ENCODE measurements at regions not wholly inside any gene's neighbourhood (a gene's known extent, or its start where the extent isn't known, plus 50 kb on each side); places are given as distances from the start of the nearest gene placed in this dataset.

DNA sequence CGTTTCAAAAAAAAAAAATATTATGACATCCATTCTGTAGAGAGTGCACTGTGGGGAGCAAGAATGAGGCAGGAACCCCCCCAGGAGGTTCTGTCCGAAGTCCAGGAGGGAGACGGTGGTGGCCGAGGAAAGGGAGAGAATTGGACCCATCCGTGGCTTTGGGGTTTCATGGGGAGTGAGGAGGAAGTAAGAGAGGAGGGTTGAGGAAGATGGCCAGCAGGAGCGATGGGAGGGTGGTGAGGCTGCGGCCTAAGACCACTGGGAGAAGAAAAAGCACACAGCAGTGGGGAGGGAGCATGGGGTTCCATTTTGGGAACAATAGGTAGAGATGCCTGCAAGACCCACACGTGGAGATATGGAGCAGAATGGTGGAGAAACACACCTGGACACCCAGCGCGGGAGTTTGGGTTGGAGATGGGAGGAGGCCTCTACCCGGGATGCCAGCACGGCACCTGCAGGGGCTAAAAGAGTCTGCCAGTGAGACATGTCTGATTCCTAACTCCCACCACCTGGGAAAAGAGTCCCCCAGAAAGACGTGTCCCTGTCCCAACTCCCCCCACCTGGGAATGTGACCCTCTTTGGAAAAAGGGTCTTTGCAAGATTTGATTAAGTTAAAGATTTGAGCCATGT lies 72.5 kb upstream of the SHANK2 start:
- BruUV-seq (replicated peaks), result no TSS peak
- intact Hi-C loops (cut with micrococcal nuclease; ENCODE audit: unreplicated experiment), result no loop called here
- no peak for TF ChIP-seq EZH2phosphoT487 (IDR thresholded peaks at IDR 0.05; ENCODE audit: borderline replicate concordance, low read depth, low read length)
- no peaks in the 10 kb centered on the region for H3K4me1 ChIP-seq (ENCODE audit: insufficient read depth, low read length, poor library complexity, severe bottlenecking)
- no peak overlapping the region for H3K4me3 ChIP-seq (ENCODE audit: low read depth, low read length, poor library complexity, severe bottlenecking)
- H3K36me3 ChIP-seq (ENCODE audit: insufficient read depth, low read length), result no peaks in the 10 kb centered on the region
- ChIA-PET POLR2A (no interaction called here), CTCF (ENCODE audit: unreplicated experiment) (no interaction called here)
- H2AFZ ChIP-seq (ENCODE audit: low read length), result no peak overlapping the region
- H4K20me1 ChIP-seq (ENCODE audit: insufficient read depth, low read length), result no peaks in the 10 kb centered on the region
- no peak overlapping the region for H3K4me2 ChIP-seq (ENCODE audit: low read length)
- no peaks in the 10 kb centered on the region for H3K79me2 ChIP-seq (ENCODE audit: insufficient read depth, low read depth, low read length)
- no peak overlapping the region for H3K27ac ChIP-seq (ENCODE audit: low read depth, low read length, poor library complexity, severe bottlenecking)
- H3K9me2 ChIP-seq (ENCODE audit: insufficient read depth, low read length), result no peaks in the 10 kb centered on the region
- DNase-seq (ENCODE audit: low spot score), result no peak
- no peaks in the 10 kb centered on the region for H3K9me3 ChIP-seq (ENCODE audit: low read length)

DNA sequence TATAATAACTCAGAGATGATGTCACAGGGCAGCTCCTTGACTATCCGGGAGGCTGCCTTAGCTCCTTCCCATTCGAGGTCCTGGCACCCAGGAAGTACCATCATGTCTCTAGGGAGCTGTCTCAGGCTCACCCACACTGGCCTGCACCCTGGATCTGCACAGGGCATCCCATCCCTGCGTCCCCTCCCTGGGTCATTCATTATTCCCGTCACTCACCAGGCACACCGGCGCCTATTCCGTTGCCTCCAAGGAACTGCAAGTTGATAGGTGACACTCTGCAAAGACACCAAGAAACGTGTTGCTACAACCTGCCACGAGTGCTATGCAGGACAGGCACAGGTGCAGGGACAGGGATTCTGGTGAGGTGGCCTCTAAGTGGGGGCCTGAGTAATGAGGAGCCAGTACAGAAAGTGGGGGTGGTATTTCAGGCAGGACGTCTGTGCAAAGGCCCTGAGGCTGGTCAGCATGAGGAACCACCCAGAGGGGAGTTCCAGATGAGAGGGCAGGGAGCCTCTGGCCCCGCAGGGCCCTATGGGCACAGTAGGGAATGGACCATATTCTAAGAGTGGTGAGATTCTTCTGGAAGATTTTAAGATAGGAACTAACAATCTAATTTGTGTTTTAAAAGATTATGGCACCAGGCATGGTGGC lies 71.6 kb upstream of the SHANK2 start:
- H3K4me2 ChIP-seq (ENCODE audit: low read length), result no peak overlapping the region
- intact Hi-C loops (cut with micrococcal nuclease; ENCODE audit: unreplicated experiment), result no loop called here
- no peak overlapping the region for H3K4me3 ChIP-seq (ENCODE audit: low read depth, low read length, poor library complexity, severe bottlenecking)
- POLR2A ChIA-PET, result no interaction called here
- H3K4me1 ChIP-seq (ENCODE audit: insufficient read depth, low read length, poor library complexity, severe bottlenecking), result no peaks in the 10 kb centered on the region
- H3K36me3 ChIP-seq (ENCODE audit: insufficient read depth, low read length), result no peaks in the 10 kb centered on the region
- no peaks in the 10 kb centered on the region for H3K9me3 ChIP-seq (ENCODE audit: low read length)
- DNase-seq (ENCODE audit: low spot score), result no peak
- H4K20me1 ChIP-seq (ENCODE audit: insufficient read depth, low read length), result no peaks in the 10 kb centered on the region
- H3K27ac ChIP-seq (ENCODE audit: low read depth, low read length, poor library complexity, severe bottlenecking), result no peak overlapping the region
- CTCF ChIA-PET (ENCODE audit: unreplicated experiment), result no interaction called here
- TF ChIP-seq, protein P1, sequence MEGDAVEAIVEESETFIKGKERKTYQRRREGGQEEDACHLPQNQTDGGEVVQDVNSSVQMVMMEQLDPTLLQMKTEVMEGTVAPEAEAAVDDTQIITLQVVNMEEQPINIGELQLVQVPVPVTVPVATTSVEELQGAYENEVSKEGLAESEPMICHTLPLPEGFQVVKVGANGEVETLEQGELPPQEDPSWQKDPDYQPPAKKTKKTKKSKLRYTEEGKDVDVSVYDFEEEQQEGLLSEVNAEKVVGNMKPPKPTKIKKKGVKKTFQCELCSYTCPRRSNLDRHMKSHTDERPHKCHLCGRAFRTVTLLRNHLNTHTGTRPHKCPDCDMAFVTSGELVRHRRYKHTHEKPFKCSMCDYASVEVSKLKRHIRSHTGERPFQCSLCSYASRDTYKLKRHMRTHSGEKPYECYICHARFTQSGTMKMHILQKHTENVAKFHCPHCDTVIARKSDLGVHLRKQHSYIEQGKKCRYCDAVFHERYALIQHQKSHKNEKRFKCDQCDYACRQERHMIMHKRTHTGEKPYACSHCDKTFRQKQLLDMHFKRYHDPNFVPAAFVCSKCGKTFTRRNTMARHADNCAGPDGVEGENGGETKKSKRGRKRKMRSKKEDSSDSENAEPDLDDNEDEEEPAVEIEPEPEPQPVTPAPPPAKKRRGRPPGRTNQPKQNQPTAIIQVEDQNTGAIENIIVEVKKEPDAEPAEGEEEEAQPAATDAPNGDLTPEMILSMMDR (conservative IDR thresholded peaks at IDR 0.05; ENCODE audit: low read length), result no peak
- TF ChIP-seq EZH2phosphoT487 (IDR thresholded peaks at IDR 0.05; ENCODE audit: borderline replicate concordance, low read depth, low read length), result no peak
- BruUV-seq (replicated peaks), result no TSS peak
- H2AFZ ChIP-seq (ENCODE audit: low read length), result no peak overlapping the region
- no peaks in the 10 kb centered on the region for H3K9me2 ChIP-seq (ENCODE audit: insufficient read depth, low read length)
- no peaks in the 10 kb centered on the region for H3K79me2 ChIP-seq (ENCODE audit: insufficient read depth, low read depth, low read length)

GRCh38 chr11:71322861-71323582 lies 70.6 kb upstream of the SHANK2 start:
- ChIA-PET POLR2A (no interaction called here), CTCF (ENCODE audit: unreplicated experiment) (no interaction called here)
- H3K36me3 ChIP-seq (ENCODE audit: insufficient read depth, low read length), result no peaks in the 10 kb centered on the region
- no peak overlapping the region for H3K4me2 ChIP-seq (ENCODE audit: low read length)
- intact Hi-C loops (cut with micrococcal nuclease; ENCODE audit: unreplicated experiment), result no loop called here
- no peak overlapping the region for H2AFZ ChIP-seq (ENCODE audit: low read length)
- no peak overlapping the region for H3K4me3 ChIP-seq (ENCODE audit: low read depth, low read length, poor library complexity, severe bottlenecking)
- H3K27ac ChIP-seq (ENCODE audit: low read depth, low read length, poor library complexity, severe bottlenecking), result no peak overlapping the region
- peaks cover 1% of the 10 kb centered on the region; the same call in 1 of the 2 replicates for H3K9me3 ChIP-seq (ENCODE audit: low read length)
- no TSS peak for BruUV-seq (replicated peaks)
- H3K4me1 ChIP-seq (ENCODE audit: insufficient read depth, low read length, poor library complexity, severe bottlenecking), result no peaks in the 10 kb centered on the region
- H4K20me1 ChIP-seq (ENCODE audit: insufficient read depth, low read length), result no peaks in the 10 kb centered on the region
- no peaks in the 10 kb centered on the region for H3K9me2 ChIP-seq (ENCODE audit: insufficient read depth, low read length)
- TF ChIP-seq, protein P1 (conservative IDR thresholded peaks at IDR 0.05; ENCODE audit: low read length), result no peak
- TF ChIP-seq EZH2phosphoT487 (IDR thresholded peaks at IDR 0.05; ENCODE audit: borderline replicate concordance, low read depth, low read length), result no peak
- H3K79me2 ChIP-seq (ENCODE audit: insufficient read depth, low read depth, low read length), result no peaks in the 10 kb centered on the region
- no peak for DNase-seq (ENCODE audit: low spot score)
